ENCODE measurements at regions not wholly inside any gene's neighbourhood (a gene's known extent, or its start where the extent isn't known, plus 50 kb on each side); places are given as distances from the start of the nearest gene placed in this dataset.

DNA sequence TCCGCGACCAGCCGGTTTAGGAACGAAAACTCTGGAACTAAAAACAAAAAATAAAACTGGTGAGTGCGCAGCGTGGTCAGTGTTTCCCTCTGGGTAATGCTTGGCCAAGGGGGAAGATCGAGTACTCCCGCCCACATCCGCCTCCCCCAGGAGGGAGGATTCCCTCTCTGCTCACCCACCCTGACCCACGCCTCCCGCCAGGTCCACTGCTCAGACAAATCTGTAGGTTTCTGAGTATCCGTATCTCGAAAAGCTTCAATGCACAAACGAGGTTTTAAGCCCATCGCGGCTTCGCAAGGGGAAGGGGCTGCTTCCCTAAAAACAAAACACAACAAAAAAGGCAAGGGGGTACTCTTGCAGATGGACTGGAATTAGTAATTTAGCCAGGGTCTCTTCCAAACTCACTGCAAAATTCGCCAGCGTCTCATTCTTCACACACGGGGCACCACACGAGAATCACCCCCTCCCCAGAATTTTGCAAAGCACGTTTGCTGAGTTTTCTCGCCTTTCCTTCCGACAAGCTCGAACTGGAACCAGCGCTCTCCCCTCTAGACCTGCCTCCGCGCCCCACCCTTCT is 75.2 kb downstream of the INSIG1 start:
- peaks cover 0 to 44% of the 10 kb centered on the region in 2 experiments; a peak in 4 of 5 replicates for H3K27me3 ChIP-seq (ENCODE audit: control insufficient read depth in 1 of 2, insufficient read depth in 2 of 2, low read length in 2 of 2)
- H3K9me3 ChIP-seq (ENCODE audit: low read length): no peaks in the 10 kb centered on the region
- H3K9ac ChIP-seq (ENCODE audit: insufficient read depth, low read depth, low read length): no peak overlapping the region
- H2AFZ ChIP-seq (ENCODE audit: low read length): no peak overlapping the region
- no TSS peak for BruUV-seq (replicated peaks)
- no peak for ATAC-seq
- H3K4me3 ChIP-seq (replicated peaks in 1 of 3; ENCODE audit: insufficient read depth in 1 of 3, low read depth in 2 of 3, low read length in 3 of 3): no peak overlapping the region
- in situ Hi-C loops (cut with HindIII; ENCODE audit: extremely low pct_ligation_motif_present, low pct_unique_long_range_greater_than_20kb) (no loop called here), intact Hi-C loops (cut with micrococcal nuclease; ENCODE audit: unreplicated experiment) (no loop called here)
- no peak overlapping the region for H3K27ac ChIP-seq (ENCODE audit: extremely low read length, insufficient read depth, low read length)
- POLR2A ChIA-PET: no interaction called here
- no peaks in the 10 kb centered on the region for H3K36me3 ChIP-seq (replicated peaks in 1 of 2; ENCODE audit: control insufficient read depth in 1 of 2, insufficient read depth in 2 of 2, low read length in 2 of 2)
- FAIRE-seq: no peak
- CTCF ChIA-PET (ENCODE audit: low intra/inter-chr PET ratio, low total read pairs): no interaction called here
- no peak for DNase-seq (ENCODE audit: low spot score)
- H3K79me2 ChIP-seq (ENCODE audit: insufficient read depth, low read length): no peaks in the 10 kb centered on the region
- 66% methylated on average over 28 of the region's 28 CpGs for WGBS (ENCODE audit: low lambda C conversion rate)
- H3K4me2 ChIP-seq (ENCODE audit: low read depth, low read length): no peak overlapping the region
- no peaks in the 10 kb centered on the region for H3K4me1 ChIP-seq (ENCODE audit: insufficient read depth, low read length)
- 0 out of 2 replicates have a peak, but pooled peaks cover 4% of the 10 kb centered on the region for H4K20me1 ChIP-seq (ENCODE audit: insufficient read depth, low read length)
- TF ChIP-seq ZNF839 (CRISPR knock-in tag; IDR thresholded peaks at IDR 0.05; ENCODE audit: borderline replicate concordance) (no peak), ZNF652 (CRISPR knock-in tag; IDR thresholded peaks at IDR 0.05; ENCODE audit: borderline replicate concordance, low read depth) (no peak), RAD51 (IDR thresholded peaks at IDR 0.05; ENCODE audit: borderline replicate concordance) (no peak), ZNF431 (CRISPR knock-in tag; IDR thresholded peaks at IDR 0.05; ENCODE audit: borderline replicate concordance, low read depth) (no peak), ZNF879 (CRISPR knock-in tag; IDR thresholded peaks at IDR 0.05) (no peak), CHCHD3 (CRISPR knock-in tag; IDR thresholded peaks at IDR 0.05) (no peak), ZZZ3 (CRISPR knock-in tag; IDR thresholded peaks at IDR 0.05; ENCODE audit: borderline replicate concordance) (no peak)
- TF ChIP-seq, protein P1, sequence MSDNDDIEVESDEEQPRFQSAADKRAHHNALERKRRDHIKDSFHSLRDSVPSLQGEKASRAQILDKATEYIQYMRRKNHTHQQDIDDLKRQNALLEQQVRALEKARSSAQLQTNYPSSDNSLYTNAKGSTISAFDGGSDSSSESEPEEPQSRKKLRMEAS (IDR thresholded peaks at IDR 0.05): no peak
- TF ChIP-seq, protein P2, sequence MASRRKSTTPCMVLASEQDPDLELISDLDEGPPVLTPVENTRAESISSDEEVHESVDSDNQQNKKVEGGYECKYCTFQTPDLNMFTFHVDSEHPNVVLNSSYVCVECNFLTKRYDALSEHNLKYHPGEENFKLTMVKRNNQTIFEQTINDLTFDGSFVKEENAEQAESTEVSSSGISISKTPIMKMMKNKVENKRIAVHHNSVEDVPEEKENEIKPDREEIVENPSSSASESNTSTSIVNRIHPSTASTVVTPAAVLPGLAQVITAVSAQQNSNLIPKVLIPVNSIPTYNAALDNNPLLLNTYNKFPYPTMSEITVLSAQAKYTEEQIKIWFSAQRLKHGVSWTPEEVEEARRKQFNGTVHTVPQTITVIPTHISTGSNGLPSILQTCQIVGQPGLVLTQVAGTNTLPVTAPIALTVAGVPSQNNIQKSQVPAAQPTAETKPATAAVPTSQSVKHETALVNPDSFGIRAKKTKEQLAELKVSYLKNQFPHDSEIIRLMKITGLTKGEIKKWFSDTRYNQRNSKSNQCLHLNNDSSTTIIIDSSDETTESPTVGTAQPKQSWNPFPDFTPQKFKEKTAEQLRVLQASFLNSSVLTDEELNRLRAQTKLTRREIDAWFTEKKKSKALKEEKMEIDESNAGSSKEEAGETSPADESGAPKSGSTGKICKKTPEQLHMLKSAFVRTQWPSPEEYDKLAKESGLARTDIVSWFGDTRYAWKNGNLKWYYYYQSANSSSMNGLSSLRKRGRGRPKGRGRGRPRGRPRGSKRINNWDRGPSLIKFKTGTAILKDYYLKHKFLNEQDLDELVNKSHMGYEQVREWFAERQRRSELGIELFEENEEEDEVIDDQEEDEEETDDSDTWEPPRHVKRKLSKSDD (CRISPR knock-in tag; IDR thresholded peaks at IDR 0.05; ENCODE audit: low read depth): no peak
- TF ChIP-seq, protein P3, sequence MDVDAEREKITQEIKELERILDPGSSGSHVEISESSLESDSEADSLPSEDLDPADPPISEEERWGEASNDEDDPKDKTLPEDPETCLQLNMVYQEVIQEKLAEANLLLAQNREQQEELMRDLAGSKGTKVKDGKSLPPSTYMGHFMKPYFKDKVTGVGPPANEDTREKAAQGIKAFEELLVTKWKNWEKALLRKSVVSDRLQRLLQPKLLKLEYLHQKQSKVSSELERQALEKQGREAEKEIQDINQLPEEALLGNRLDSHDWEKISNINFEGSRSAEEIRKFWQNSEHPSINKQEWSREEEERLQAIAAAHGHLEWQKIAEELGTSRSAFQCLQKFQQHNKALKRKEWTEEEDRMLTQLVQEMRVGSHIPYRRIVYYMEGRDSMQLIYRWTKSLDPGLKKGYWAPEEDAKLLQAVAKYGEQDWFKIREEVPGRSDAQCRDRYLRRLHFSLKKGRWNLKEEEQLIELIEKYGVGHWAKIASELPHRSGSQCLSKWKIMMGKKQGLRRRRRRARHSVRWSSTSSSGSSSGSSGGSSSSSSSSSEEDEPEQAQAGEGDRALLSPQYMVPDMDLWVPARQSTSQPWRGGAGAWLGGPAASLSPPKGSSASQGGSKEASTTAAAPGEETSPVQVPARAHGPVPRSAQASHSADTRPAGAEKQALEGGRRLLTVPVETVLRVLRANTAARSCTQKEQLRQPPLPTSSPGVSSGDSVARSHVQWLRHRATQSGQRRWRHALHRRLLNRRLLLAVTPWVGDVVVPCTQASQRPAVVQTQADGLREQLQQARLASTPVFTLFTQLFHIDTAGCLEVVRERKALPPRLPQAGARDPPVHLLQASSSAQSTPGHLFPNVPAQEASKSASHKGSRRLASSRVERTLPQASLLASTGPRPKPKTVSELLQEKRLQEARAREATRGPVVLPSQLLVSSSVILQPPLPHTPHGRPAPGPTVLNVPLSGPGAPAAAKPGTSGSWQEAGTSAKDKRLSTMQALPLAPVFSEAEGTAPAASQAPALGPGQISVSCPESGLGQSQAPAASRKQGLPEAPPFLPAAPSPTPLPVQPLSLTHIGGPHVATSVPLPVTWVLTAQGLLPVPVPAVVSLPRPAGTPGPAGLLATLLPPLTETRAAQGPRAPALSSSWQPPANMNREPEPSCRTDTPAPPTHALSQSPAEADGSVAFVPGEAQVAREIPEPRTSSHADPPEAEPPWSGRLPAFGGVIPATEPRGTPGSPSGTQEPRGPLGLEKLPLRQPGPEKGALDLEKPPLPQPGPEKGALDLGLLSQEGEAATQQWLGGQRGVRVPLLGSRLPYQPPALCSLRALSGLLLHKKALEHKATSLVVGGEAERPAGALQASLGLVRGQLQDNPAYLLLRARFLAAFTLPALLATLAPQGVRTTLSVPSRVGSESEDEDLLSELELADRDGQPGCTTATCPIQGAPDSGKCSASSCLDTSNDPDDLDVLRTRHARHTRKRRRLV (CRISPR knock-in tag; IDR thresholded peaks at IDR 0.05): no peak
- TF ChIP-seq, protein P4, sequence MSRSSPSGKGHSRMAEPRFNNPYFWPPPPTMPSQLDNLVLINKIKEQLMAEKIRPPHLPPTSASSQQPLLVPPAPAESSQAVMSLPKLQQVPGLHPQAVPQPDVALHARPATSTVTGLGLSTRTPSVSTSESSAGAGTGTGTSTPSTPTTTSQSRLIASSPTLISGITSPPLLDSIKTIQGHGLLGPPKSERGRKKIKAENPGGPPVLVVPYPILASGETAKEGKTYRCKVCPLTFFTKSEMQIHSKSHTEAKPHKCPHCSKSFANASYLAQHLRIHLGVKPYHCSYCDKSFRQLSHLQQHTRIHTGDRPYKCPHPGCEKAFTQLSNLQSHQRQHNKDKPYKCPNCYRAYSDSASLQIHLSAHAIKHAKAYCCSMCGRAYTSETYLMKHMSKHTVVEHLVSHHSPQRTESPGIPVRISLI (CRISPR knock-in tag; IDR thresholded peaks at IDR 0.05; ENCODE audit: borderline replicate concordance): no peak
- TF ChIP-seq, protein P5, sequence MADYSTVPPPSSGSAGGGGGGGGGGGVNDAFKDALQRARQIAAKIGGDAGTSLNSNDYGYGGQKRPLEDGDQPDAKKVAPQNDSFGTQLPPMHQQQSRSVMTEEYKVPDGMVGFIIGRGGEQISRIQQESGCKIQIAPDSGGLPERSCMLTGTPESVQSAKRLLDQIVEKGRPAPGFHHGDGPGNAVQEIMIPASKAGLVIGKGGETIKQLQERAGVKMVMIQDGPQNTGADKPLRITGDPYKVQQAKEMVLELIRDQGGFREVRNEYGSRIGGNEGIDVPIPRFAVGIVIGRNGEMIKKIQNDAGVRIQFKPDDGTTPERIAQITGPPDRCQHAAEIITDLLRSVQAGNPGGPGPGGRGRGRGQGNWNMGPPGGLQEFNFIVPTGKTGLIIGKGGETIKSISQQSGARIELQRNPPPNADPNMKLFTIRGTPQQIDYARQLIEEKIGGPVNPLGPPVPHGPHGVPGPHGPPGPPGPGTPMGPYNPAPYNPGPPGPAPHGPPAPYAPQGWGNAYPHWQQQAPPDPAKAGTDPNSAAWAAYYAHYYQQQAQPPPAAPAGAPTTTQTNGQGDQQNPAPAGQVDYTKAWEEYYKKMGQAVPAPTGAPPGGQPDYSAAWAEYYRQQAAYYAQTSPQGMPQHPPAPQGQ (CRISPR knock-in tag; IDR thresholded peaks at IDR 0.05; ENCODE audit: borderline replicate concordance): no peak
